ENCODE measurements at regions not wholly inside any gene's neighbourhood (a gene's known extent, or its start where the extent isn't known, plus 50 kb on each side); places are given as distances from the start of the nearest gene placed in this dataset.
"Not testable (repeated sequence)": the region's sequence is repeated elsewhere in the genome, so short reads cannot be mapped to it uniquely, and the experiment has no call there.

GRCh38 chr2:199216253-199216652, 241.5 kb downstream of the SATB2 start:
- no peak for DNase-seq (ENCODE audit: low read depth)

GRCh38 chr2:199207011-199207410, 250.7 kb downstream of the SATB2 start:
- DNase-seq (ENCODE audit: low read depth): no peak

- no peak for DNase-seq (ENCODE audit: low read depth)
These were observed 251.2 kb downstream of the SATB2 start for GRCh38 chr2:199206536-199206935.

GRCh38 chr2:199202964-199203363, 254.8 kb downstream of the SATB2 start:
- no peak for DNase-seq (ENCODE audit: low read depth)

GRCh38 chr2:199201539-199201938, 256.2 kb downstream of the SATB2 start:
- no peak for DNase-seq (ENCODE audit: low read depth)

- no peak for DNase-seq (ENCODE audit: low read depth)
These were observed 257.9 kb downstream of the SATB2 start for GRCh38 chr2:199199797-199200196.

- DNase-seq (ENCODE audit: low read depth): peak; percentile 27
These were observed 260.3 kb downstream of the SATB2 start for GRCh38 chr2:199197448-199197847.

GRCh38 chr2:199196686-199197085, 261.1 kb downstream of the SATB2 start:
- DNase-seq (ENCODE audit: low read depth): no peak

GRCh38 chr2:199195927-199196502, 261.7 kb downstream of the SATB2 start:
- DNase-seq (ENCODE audit: low read depth): no peak

GRCh38 chr2:199191461-199191860, 266.3 kb downstream of the SATB2 start:
- DNase-seq (ENCODE audit: low read depth): no peak

GRCh38 chr2:199189229-199189628, 268.5 kb downstream of the SATB2 start:
- no peak for DNase-seq (ENCODE audit: low read depth)

GRCh38 chr2:199186301-199186751, 271.4 kb downstream of the SATB2 start:
- DNase-seq (ENCODE audit: low read depth): no peak

- not testable (repeated sequence) for DNase-seq (ENCODE audit: low read depth)
These were observed 272.6 kb downstream of the SATB2 start for GRCh38 chr2:199185174-199185573.

- DNase-seq (ENCODE audit: low read depth): no peak
These were observed 293.9 kb downstream of the SATB2 start for GRCh38 chr2:199163613-199164458.

- DNase-seq (ENCODE audit: low read depth): peak; percentile 93
These were observed 296.9 kb downstream of the SATB2 start for GRCh38 chr2:199160677-199161465.

GRCh38 chr2:199160081-199160480, 297.7 kb downstream of the SATB2 start:
- DNase-seq (ENCODE audit: low read depth): no peak

GRCh38 chr2:199148076-199148845, 309.5 kb downstream of the SATB2 start:
- DNase-seq (ENCODE audit: low read depth): no peak

GRCh38 chr2:199147216-199147615, 310.5 kb downstream of the SATB2 start:
- no peak for DNase-seq (ENCODE audit: low read depth)

GRCh38 chr2:199144546-199144945, 313.2 kb downstream of the SATB2 start:
- no peak for DNase-seq (ENCODE audit: low read depth)

- DNase-seq (ENCODE audit: low read depth): peak; percentile 49
These were observed 313.7 kb downstream of the SATB2 start for GRCh38 chr2:199144036-199144435.

GRCh38 chr2:199136681-199137080, 321.1 kb downstream of the SATB2 start:
- DNase-seq (ENCODE audit: low read depth): peak; percentile 84
